ENCODE measurements at regions not wholly inside any gene's neighbourhood (a gene's known extent, or its start where the extent isn't known, plus 50 kb on each side); places are given as distances from the start of the nearest gene placed in this dataset.

DNA sequence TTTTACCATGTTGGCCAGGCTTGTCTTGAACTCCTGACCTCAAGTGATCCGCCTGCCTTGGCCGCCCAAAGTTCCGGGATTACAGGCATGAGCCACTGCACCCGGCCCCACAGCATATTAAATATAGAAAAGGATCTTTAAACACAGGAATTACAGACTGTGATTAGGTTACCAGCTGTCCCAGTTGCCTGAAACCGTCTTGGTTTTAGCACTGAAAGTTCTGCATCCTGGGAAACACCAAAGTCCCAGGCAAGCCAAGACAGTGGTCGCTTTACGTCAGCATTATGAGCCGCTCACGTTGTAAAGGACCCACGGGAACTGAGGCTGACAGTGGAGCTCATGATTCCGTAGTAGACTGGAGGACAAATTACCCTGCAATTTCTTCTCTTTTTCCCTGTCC is 69.0 kb upstream of the FAM180A start:
- no peaks in the 10 kb centered on the region for H3K9me3 Mint-ChIP-seq (ENCODE audit: low read depth)
- TF ChIP-seq, protein P1, sequence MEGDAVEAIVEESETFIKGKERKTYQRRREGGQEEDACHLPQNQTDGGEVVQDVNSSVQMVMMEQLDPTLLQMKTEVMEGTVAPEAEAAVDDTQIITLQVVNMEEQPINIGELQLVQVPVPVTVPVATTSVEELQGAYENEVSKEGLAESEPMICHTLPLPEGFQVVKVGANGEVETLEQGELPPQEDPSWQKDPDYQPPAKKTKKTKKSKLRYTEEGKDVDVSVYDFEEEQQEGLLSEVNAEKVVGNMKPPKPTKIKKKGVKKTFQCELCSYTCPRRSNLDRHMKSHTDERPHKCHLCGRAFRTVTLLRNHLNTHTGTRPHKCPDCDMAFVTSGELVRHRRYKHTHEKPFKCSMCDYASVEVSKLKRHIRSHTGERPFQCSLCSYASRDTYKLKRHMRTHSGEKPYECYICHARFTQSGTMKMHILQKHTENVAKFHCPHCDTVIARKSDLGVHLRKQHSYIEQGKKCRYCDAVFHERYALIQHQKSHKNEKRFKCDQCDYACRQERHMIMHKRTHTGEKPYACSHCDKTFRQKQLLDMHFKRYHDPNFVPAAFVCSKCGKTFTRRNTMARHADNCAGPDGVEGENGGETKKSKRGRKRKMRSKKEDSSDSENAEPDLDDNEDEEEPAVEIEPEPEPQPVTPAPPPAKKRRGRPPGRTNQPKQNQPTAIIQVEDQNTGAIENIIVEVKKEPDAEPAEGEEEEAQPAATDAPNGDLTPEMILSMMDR (IDR thresholded peaks at IDR 0.05): no peak
- H3K4me1 Mint-ChIP-seq (ENCODE audit: low read depth): no peaks in the 10 kb centered on the region
- no peak overlapping the region for H3K27ac Mint-ChIP-seq (ENCODE audit: unreplicated experiment)
- no peak overlapping the region for H3K4me3 Mint-ChIP-seq (ENCODE audit: unreplicated experiment)
- no peak for DNase-seq (ENCODE audit: low spot score)
- H3K27me3 Mint-ChIP-seq (ENCODE audit: low read depth): peaks cover 18% of the 10 kb centered on the region
- H3K36me3 Mint-ChIP-seq (ENCODE audit: low read depth): no peaks in the 10 kb centered on the region

DNA sequence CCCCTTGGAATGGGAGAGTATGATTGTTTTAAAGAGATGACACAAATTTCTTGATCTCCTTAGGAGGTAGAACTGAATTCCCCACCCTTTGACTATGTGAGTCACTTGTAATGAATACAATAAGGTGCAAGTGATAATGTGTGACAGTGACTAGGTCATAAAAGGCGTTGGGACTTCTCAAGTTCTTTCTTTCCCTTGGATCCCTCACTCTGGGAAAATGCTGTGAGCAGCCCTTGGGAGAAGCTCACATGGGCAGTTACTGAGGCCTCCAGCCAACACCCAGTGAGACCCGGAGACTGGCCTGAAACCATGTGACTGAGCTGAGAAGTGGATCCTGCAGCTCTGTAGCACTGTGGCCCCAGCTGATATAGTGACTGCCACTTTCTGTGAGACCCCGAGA is 66.4 kb upstream of the FAM180A start:
- Mint-ChIP-seq H3K9me3 (ENCODE audit: low read depth) (no peaks in the 10 kb centered on the region), H3K27ac (ENCODE audit: unreplicated experiment) (no peak overlapping the region), H3K36me3 (ENCODE audit: low read depth) (no peaks in the 10 kb centered on the region), H3K4me1 (ENCODE audit: low read depth) (no peaks in the 10 kb centered on the region), H3K4me3 (ENCODE audit: unreplicated experiment) (no peak overlapping the region), H3K27me3 (ENCODE audit: low read depth) (peaks cover 15% of the 10 kb centered on the region)
- TF ChIP-seq, protein P1 (IDR thresholded peaks at IDR 0.05): no peak
- DNase-seq (ENCODE audit: low spot score): no peak

DNA sequence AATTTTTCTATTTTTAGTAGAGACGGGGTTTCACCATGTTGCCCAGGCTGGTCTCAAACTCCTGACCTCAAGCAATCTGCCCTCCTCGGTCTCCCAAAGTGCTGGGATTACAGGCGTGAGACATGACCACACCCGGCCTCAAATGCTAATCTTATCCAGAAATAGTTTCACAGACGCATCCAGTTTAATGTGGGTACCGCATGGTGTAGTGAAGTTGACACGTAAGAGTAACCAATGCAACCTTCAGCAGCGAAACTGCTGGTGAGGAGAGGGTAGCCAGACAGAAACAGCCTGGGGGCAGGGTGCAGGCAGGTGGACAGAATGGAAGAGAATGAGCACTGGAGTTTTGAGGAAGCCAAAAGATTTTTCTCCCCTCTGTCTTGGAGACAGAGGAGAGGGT is 63.5 kb upstream of the FAM180A start:
- Mint-ChIP-seq H3K9me3 (ENCODE audit: low read depth) (no peaks in the 10 kb centered on the region), H3K27ac (ENCODE audit: unreplicated experiment) (no peak overlapping the region), H3K4me3 (ENCODE audit: unreplicated experiment) (no peak overlapping the region), H3K36me3 (ENCODE audit: low read depth) (no peaks in the 10 kb centered on the region), H3K27me3 (ENCODE audit: low read depth) (peaks cover 6% of the 10 kb centered on the region), H3K4me1 (ENCODE audit: low read depth) (no peaks in the 10 kb centered on the region)
- TF ChIP-seq, protein P1 (IDR thresholded peaks at IDR 0.05): no peak
- no peak for DNase-seq (ENCODE audit: low spot score)

DNA sequence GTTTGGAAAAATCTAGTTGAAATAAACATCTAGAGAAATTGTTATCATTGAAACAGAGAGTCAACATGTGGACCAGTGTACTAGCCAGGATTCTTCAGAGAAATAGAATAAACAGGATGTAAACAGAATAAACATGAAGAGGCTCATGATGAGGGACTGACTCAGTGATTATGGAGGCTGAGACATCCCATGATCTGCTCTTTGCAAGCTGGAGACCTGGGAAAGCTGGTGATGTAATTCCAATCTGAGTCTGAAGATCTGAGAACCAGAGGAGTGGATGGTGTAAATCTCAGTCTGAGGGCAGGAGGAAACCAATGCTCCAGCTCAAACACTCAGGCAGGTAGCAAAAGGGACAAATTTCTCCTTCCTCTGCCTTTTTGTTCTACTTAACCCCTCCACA is 62.9 kb upstream of the FAM180A start:
- TF ChIP-seq, protein P1 (IDR thresholded peaks at IDR 0.05): no peak
- Mint-ChIP-seq H3K9me3 (ENCODE audit: low read depth) (no peaks in the 10 kb centered on the region), H3K4me1 (ENCODE audit: low read depth) (no peaks in the 10 kb centered on the region), H3K27ac (ENCODE audit: unreplicated experiment) (no peak overlapping the region), H3K4me3 (ENCODE audit: unreplicated experiment) (no peak overlapping the region), H3K36me3 (ENCODE audit: low read depth) (no peaks in the 10 kb centered on the region), H3K27me3 (ENCODE audit: low read depth) (peaks cover 6% of the 10 kb centered on the region)
- DNase-seq (ENCODE audit: low spot score): no peak

DNA sequence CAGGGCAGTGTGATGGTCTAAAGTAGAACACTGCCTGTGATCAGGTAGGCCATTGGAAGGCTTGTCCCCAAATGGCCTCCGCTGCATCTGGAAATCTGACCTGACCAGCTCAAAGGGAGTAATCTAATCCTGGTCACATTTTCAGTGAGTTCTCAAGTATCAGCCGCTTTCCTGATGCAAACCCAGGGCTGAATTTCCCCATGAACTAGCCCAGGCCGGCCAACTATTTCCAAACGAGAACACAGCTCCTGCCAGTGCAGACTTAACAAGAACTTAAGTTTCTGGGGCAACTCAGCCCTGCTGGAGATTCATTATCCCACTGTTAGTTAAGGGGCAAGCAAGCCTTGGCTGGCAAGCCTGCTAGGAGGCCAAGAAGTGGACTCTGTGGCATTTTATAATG is 59.6 kb upstream of the FAM180A start:
- H3K27ac Mint-ChIP-seq (ENCODE audit: unreplicated experiment): no peak overlapping the region
- no peaks in the 10 kb centered on the region for H3K36me3 Mint-ChIP-seq (ENCODE audit: low read depth)
- H3K4me1 Mint-ChIP-seq (ENCODE audit: low read depth): no peaks in the 10 kb centered on the region
- TF ChIP-seq, protein P1 (IDR thresholded peaks at IDR 0.05): no peak
- H3K9me3 Mint-ChIP-seq (ENCODE audit: low read depth): no peaks in the 10 kb centered on the region
- DNase-seq (ENCODE audit: low spot score): no peak
- H3K4me3 Mint-ChIP-seq (ENCODE audit: unreplicated experiment): no peak overlapping the region
- H3K27me3 Mint-ChIP-seq (ENCODE audit: low read depth): no peaks in the 10 kb centered on the region

All from chondrocyte (in vitro differentiated cells).